Adipocyte (in vitro differentiated cells): ENCODE measurements at regions not wholly inside any gene's neighbourhood (a gene's known extent, or its start where the extent isn't known, plus 50 kb on each side); places are given as distances from the start of the nearest gene placed in this dataset.
A peak's percentile ranks its signal among the peaks of the same experiment; 100 is the strongest.
"Not testable (repeated sequence)": the region's sequence is repeated elsewhere in the genome, so short reads cannot be mapped to it uniquely, and the experiment has no call there.

Experiments used
- DNase-seq: peaks from one replicate; pipeline ENCODE4 v3.0.0-alpha.2; 2015; ENCODE audit warnings: low read depth
- H3K27me3 ChIP-seq: replicated peaks from 2 replicates; pipeline ENCODE4 v1.7.0; 2013; ENCODE audit warnings: mild to moderate bottlenecking, low read length, moderate library complexity; ENCODE audit not compliant: control insufficient read depth, insufficient read depth
- H3K36me3 ChIP-seq: 2 replicates; pipeline ENCODE4 v1.7.0; 2013; ENCODE audit warnings: low read length, mild to moderate bottlenecking, moderate library complexity; ENCODE audit not compliant: control insufficient read depth, insufficient read depth, severe bottlenecking
- H3K4me1 ChIP-seq: 2 replicates; pipeline ENCODE4 v1.7.0; 2013; ENCODE audit warnings: mild to moderate bottlenecking, low read length, moderate library complexity; ENCODE audit not compliant: control insufficient read depth, insufficient read depth
- H3K4me3 ChIP-seq: 2 replicates; pipeline ENCODE4 v1.7.0; 2013; ENCODE audit warnings: mild to moderate bottlenecking, low read length, moderate library complexity
- H3K9ac ChIP-seq: 2 replicates; pipeline ENCODE4 v1.7.0; 2013; ENCODE audit warnings: mild to moderate bottlenecking, low read length, moderate library complexity
- H3K9me3 ChIP-seq: 2 replicates; pipeline ENCODE4 v1.7.0; 2013; ENCODE audit warnings: mild to moderate bottlenecking, low read length, moderate library complexity; ENCODE audit not compliant: control insufficient read depth

GRCh38 chr5:116771466-116772151 lies 197.0 kb upstream of the SEMA6A start:
- peak; percentile 1 for DNase-seq
- Histone ChIP-seq H3K9ac (no peak overlapping the region), H3K9me3 (no peaks in the 10 kb centered on the region), H3K36me3 (no peaks in the 10 kb centered on the region), H3K27me3 (no peaks in the 10 kb centered on the region), H3K4me3 (peak overlapping the region; percentile 49), H3K4me1 (peaks cover 16% of the 10 kb centered on the region)

DNA sequence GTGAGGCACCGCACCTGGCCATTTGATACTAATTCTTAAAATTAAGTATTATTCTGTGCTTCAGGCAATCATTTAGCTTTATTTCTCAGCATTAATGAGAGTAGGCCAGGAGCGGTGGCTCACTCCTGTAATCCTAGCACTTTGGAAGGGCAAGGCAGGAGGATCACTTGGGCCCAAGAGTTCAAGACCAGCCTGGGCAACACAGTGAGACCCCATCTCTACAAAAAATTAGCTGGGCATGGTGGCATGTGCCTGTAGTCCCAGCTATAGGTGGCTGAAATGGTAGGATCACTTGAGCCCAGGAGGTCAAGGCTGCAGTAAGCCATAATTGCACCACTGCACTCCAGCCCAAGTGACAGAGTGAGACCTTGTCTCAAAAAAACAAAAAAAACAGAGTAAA lies 195.3 kb upstream of the SEMA6A start:
- not testable (repeated sequence) for H3K36me3 ChIP-seq, H3K4me3 ChIP-seq, H3K9ac ChIP-seq, DNase-seq, H3K27me3 ChIP-seq, H3K9me3 ChIP-seq
- peaks cover 22% of the 10 kb centered on the region for H3K4me1 ChIP-seq

GRCh38 chr5:116769470-116769869 lies 194.8 kb upstream of the SEMA6A start:
- DNase-seq = no peak
- Histone ChIP-seq H3K4me3 (no peak overlapping the region), H3K27me3 (no peaks in the 10 kb centered on the region), H3K4me1 (peaks cover 22% of the 10 kb centered on the region), H3K36me3 (no peaks in the 10 kb centered on the region), H3K9ac (no peak overlapping the region), H3K9me3 (no peaks in the 10 kb centered on the region)

GRCh38 chr5:116766470-116766947 lies 191.9 kb upstream of the SEMA6A start:
- H3K9ac ChIP-seq = no peak overlapping the region
- no peak overlapping the region for H3K4me3 ChIP-seq
- no peaks in the 10 kb centered on the region for H3K9me3 ChIP-seq
- H3K27me3 ChIP-seq = no peaks in the 10 kb centered on the region
- DNase-seq = peak; percentile 10
- H3K4me1 ChIP-seq = peaks cover 13% of the 10 kb centered on the region
- no peaks in the 10 kb centered on the region for H3K36me3 ChIP-seq

DNA sequence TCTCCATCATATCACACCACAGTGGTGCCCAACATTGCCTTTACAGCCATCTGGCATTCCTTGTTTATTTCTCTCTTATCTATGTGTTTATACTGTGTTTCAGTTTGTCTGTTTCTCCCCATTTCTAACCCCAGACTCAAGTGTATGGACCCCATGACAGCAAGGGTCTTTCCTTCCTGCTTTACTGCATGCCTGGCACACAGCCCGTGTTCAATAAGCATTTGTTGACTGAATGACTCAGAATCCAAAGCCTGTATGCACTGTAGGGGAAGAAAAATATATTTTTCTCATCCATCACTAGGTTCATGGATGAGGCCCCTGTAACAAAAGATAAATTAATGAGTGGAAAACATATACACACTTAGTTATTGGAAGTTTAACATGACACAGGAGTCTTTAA lies 190.8 kb upstream of the SEMA6A start:
- Histone ChIP-seq H3K9me3 (no peaks in the 10 kb centered on the region), H3K36me3 (no peaks in the 10 kb centered on the region), H3K4me1 (peaks cover 9% of the 10 kb centered on the region), H3K4me3 (no peak overlapping the region), H3K27me3 (no peaks in the 10 kb centered on the region), H3K9ac (no peak overlapping the region)
- DNase-seq = no peak

DNA sequence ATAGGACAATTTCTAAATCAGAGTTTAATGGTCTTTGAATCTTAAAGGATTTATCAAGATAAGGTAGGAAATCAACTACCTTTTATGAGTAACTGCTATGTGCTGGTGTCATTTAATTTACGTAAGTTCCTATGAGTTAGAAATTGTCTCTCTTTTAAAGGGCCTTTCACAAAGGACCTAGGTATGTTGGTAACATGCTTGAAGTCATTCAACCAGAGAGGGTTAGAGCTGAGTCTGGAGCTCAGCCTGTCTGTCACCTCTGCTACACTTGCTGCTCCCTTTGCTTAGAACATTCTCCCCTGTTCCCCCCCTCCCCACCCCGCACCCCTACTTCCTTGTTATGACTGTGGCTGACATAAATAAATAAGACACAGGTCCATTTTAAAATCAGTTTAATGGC lies 190.3 kb upstream of the SEMA6A start:
- Histone ChIP-seq H3K4me3 (no peak overlapping the region), H3K9me3 (no peaks in the 10 kb centered on the region), H3K36me3 (no peaks in the 10 kb centered on the region), H3K4me1 (peaks cover 14% of the 10 kb centered on the region), H3K27me3 (no peaks in the 10 kb centered on the region), H3K9ac (no peak overlapping the region)
- DNase-seq = no peak

GRCh38 chr5:116763987-116764866 lies 189.6 kb upstream of the SEMA6A start:
- no peaks in the 10 kb centered on the region for H3K9me3 ChIP-seq
- no peak for DNase-seq
- H3K27me3 ChIP-seq = no peaks in the 10 kb centered on the region
- peaks cover 17% of the 10 kb centered on the region for H3K4me1 ChIP-seq
- no peak overlapping the region for H3K9ac ChIP-seq
- H3K36me3 ChIP-seq = no peaks in the 10 kb centered on the region
- no peak overlapping the region for H3K4me3 ChIP-seq

GRCh38 chr5:116759860-116760640 lies 185.4 kb upstream of the SEMA6A start:
- no peaks in the 10 kb centered on the region for H3K36me3 ChIP-seq
- H3K4me1 ChIP-seq = peaks cover 11% of the 10 kb centered on the region
- H3K27me3 ChIP-seq = no peaks in the 10 kb centered on the region
- DNase-seq = no peak
- H3K9me3 ChIP-seq = no peaks in the 10 kb centered on the region
- H3K4me3 ChIP-seq = peak overlapping the region; percentile 31
- H3K9ac ChIP-seq = no peak overlapping the region

DNA sequence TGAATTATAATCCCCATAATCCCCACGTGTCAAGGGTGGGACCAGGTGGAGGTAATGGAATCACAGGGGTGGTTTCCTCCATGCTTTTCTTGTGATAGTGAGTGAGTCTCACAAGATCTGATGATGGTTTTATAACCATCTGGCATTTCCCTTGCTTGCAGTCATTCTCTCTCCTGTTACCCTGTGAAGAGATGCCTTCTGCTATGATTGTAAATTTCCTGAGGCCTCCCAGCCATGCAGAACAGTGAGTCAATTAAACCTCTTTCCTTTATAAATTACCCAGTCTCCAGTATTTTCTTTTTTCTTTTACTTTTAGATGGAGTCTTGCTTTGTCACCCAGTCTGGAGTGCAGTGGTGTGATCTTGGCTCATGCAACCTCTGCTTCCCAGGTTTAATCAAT lies 182.7 kb upstream of the SEMA6A start:
- H3K9me3 ChIP-seq = no peaks in the 10 kb centered on the region

GRCh38 chr5:116756531-116756930 lies 181.9 kb upstream of the SEMA6A start:
- H3K4me3 ChIP-seq = no peak overlapping the region
- DNase-seq = no peak
- peaks cover 11% of the 10 kb centered on the region for H3K4me1 ChIP-seq
- H3K9ac ChIP-seq = no peak overlapping the region
- no peaks in the 10 kb centered on the region for H3K9me3 ChIP-seq
- no peaks in the 10 kb centered on the region for H3K27me3 ChIP-seq
- no peaks in the 10 kb centered on the region for H3K36me3 ChIP-seq

More for the DNA sequence above, 182.7 kb upstream of the SEMA6A start:
- DNase-seq = no peak
- Histone ChIP-seq H3K4me1 (peaks cover 11% of the 10 kb centered on the region), H3K36me3 (no peaks in the 10 kb centered on the region), H3K4me3 (no peak overlapping the region), H3K27me3 (no peaks in the 10 kb centered on the region), H3K9ac (no peak overlapping the region)

DNA sequence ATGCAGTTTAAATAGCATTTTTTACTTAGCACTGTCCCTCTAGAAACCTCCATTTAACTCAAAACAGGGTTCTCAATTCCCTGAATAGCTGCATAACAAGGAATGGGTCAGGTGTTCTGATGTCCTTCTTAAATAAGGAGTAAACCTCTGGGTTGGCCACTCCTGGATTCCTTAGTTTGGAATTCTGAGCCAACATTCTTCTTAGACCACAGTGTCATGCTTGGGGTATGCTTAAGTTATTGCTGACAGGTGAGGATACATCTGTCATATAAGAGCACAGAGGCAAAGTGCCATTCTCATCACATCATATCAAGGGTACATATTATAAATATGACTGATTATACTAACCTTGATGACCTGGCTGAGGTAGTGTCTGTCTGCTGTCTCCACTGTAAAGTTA lies 179.9 kb upstream of the SEMA6A start:
- H3K9me3 ChIP-seq = no peaks in the 10 kb centered on the region
- H3K36me3 ChIP-seq = no peaks in the 10 kb centered on the region
- DNase-seq = no peak
- H3K9ac ChIP-seq = no peak overlapping the region
- H3K4me1 ChIP-seq = no peaks in the 10 kb centered on the region
- no peak overlapping the region for H3K4me3 ChIP-seq
- no peaks in the 10 kb centered on the region for H3K27me3 ChIP-seq
